ENCODE measurements at regions not wholly inside any gene's neighbourhood (a gene's known extent, or its start where the extent isn't known, plus 50 kb on each side); places are given as distances from the start of the nearest gene placed in this dataset.

DNA sequence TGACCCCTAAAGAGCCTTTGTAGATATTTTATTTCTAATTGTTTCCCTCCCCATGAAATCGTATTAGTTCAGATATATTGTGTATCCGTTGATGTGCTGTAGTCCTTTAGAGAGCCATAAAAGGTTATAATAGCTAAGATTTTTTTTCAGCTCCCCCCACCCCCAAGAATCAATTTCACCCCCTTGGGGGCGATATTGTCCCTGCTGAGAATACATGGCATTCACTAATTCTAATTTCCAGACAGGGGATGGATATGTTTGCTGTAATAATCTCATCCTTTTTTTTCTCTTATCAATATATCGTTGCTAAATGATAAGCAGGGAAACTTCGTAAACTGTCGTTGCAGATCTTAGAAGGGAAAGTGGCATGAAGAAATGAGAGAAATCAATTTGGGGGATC lies 530.7 kb downstream of the TMEM182 start:
- DNase-seq (ENCODE audit: low spot score), result no peak
- TF ChIP-seq, protein P1, sequence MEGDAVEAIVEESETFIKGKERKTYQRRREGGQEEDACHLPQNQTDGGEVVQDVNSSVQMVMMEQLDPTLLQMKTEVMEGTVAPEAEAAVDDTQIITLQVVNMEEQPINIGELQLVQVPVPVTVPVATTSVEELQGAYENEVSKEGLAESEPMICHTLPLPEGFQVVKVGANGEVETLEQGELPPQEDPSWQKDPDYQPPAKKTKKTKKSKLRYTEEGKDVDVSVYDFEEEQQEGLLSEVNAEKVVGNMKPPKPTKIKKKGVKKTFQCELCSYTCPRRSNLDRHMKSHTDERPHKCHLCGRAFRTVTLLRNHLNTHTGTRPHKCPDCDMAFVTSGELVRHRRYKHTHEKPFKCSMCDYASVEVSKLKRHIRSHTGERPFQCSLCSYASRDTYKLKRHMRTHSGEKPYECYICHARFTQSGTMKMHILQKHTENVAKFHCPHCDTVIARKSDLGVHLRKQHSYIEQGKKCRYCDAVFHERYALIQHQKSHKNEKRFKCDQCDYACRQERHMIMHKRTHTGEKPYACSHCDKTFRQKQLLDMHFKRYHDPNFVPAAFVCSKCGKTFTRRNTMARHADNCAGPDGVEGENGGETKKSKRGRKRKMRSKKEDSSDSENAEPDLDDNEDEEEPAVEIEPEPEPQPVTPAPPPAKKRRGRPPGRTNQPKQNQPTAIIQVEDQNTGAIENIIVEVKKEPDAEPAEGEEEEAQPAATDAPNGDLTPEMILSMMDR (IDR thresholded peaks at IDR 0.05; ENCODE audit: extremely low read depth, insufficient read depth, missing control alignments), result no peak
- in situ Hi-C loops (cut with MboI; ENCODE audit: low pct_unique_long_range_greater_than_20kb, low sequenced_read_pairs, unreplicated experiment), result no loop called here

DNA sequence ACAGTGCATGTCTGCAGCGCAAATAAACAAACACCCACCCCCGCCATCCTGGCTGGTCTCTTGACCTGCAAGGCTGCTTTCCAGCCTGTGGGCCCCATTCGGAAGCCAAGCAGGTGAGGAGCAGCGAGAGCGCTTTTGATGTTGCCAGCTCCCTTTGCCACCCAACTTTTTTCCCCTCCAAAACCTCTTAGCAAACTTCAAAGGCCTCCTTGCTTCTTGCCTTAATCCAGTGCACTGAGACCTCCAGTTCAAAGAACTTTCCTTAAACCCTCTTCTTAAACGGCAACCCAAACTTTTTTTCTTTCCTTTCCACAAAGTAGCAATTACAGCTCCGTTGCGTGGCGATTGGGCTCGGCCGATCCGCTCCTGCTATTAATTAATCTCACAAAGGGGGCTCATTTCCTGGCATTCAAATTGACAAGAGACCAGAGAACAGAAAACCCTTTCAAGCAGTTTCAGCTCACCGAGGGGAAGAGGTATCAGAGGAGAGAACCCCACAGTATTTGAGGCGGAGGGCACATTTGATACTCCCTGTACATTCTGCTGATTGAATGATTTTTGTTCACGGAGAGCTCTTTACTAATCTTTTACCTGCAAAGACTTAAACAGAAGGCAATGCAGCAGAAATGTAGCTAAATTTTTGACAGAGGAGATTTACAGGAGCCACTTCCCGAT lies 531.4 kb downstream of the TMEM182 start:
- TF ChIP-seq, protein P1 (IDR thresholded peaks at IDR 0.05; ENCODE audit: extremely low read depth, insufficient read depth, missing control alignments), result no peak
- in situ Hi-C loops (cut with MboI; ENCODE audit: low pct_unique_long_range_greater_than_20kb, low sequenced_read_pairs, unreplicated experiment), result no loop called here
- DNase-seq (ENCODE audit: low spot score), result no peak

DNA sequence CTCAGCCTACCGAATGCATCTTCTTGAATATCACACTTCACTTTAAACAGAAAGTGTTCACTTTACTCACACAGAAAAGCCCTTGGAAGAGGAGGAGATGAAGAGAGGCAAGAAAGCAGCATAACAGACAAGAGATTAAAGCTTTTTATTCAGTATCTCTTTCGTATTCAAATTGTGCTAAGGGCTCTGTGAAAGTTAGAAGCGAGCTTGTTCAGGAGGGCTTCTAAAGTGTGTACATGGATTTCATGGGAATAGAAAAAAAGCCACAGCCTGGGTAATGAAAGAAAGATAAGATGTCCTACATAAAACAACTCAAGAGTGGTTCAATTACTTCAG lies 531.9 kb downstream of the TMEM182 start:
- no peak for DNase-seq (ENCODE audit: low spot score)
- TF ChIP-seq, protein P1 (IDR thresholded peaks at IDR 0.05; ENCODE audit: extremely low read depth, insufficient read depth, missing control alignments), result no peak
- in situ Hi-C loops (cut with MboI; ENCODE audit: low pct_unique_long_range_greater_than_20kb, low sequenced_read_pairs, unreplicated experiment), result no loop called here

DNA sequence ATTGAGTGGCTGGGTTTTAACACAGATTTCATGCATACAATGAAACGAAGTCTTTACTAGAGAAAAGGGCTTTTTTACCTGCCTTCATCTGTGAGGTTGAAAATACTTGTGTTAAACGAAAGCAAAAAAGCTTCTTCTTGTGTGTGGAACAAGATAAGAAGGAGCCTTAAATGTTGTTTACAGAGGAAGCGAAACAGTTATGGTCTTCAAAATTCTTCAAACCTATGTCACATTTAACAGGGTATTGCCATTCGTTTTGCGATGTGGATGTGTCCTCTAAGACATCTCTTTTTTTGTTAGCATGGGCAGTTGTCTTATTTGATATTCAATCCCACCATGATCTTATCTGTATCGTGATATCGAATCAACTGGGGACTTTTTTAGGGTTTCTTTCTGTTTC lies 532.6 kb downstream of the TMEM182 start:
- TF ChIP-seq, protein P1 (IDR thresholded peaks at IDR 0.05; ENCODE audit: extremely low read depth, insufficient read depth, missing control alignments), result no peak
- in situ Hi-C loops (cut with MboI; ENCODE audit: low pct_unique_long_range_greater_than_20kb, low sequenced_read_pairs, unreplicated experiment), result no loop called here
- no peak for DNase-seq (ENCODE audit: low spot score)

DNA sequence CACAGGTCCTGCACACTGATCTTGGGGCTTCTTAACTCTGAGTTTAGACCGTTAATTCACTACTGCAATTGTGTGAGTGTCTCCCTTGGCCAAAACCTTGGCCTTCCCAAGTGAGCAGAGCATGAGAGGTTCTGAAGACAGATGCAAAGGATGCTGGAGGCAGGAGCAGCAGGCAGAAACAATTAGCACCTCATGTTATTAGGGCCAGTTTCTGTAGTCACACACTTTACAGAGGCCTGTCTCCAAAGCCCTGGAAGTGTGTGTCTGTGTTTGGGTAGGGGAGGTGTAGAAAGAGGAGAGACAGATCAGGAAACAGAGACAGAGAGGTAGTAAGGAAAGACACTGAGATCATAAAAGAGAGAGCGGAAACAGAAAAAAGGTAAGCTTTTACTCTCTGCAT lies 533.8 kb downstream of the TMEM182 start:
- no peak for DNase-seq (ENCODE audit: low spot score)
- in situ Hi-C loops (cut with MboI; ENCODE audit: low pct_unique_long_range_greater_than_20kb, low sequenced_read_pairs, unreplicated experiment), result no loop called here
- TF ChIP-seq, protein P1 (IDR thresholded peaks at IDR 0.05; ENCODE audit: extremely low read depth, insufficient read depth, missing control alignments), result no peak

DNA sequence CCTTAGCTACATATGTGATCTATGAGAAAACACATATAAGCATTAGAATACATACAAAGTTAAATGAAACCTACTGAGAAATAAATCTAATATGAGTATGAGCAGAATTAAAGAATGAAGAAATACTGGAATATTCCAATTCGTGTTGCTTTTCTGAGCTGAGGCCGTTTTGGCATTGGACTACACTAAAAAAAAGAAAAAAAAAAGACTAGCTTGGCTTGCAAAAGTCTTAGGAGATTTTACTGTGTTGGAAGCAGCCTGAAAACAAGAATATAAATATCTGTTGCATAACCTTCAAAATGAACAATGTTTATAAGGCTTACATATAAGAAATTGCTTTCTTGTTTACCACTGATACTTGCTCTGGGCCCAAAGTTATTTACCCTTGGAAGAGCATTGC lies 562.8 kb downstream of the TMEM182 start:
- TF ChIP-seq, protein P1 (IDR thresholded peaks at IDR 0.05; ENCODE audit: extremely low read depth, insufficient read depth, missing control alignments), result no peak
- in situ Hi-C loops (cut with MboI; ENCODE audit: low pct_unique_long_range_greater_than_20kb, low sequenced_read_pairs, unreplicated experiment), result no loop called here

DNA sequence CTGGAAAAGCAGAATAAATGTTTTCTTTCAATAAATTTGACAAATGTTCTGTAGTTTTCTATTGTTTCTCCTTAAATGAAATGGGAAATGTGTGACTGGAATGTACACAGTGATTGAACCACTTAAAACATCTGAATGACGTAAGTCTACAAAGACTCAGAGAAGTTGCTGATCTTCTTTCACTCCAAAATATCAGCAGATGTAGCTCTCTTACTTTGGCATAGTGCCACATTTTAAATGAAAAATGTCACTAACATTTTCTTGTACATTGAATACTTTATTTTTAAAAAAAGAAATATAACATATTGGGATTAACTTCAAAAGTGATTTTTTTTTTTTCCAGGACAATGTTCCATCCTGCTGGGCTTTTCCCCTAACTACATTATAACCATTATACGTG lies 565.6 kb downstream of the TMEM182 start:
- in situ Hi-C loops (cut with MboI; ENCODE audit: low pct_unique_long_range_greater_than_20kb, low sequenced_read_pairs, unreplicated experiment), result no loop called here
- DNase-seq (ENCODE audit: low spot score), result no peak
- TF ChIP-seq, protein P1 (IDR thresholded peaks at IDR 0.05; ENCODE audit: extremely low read depth, insufficient read depth, missing control alignments), result no peak

More for the DNA sequence above, 562.8 kb downstream of the TMEM182 start:
- DNase-seq (ENCODE audit: low spot score), result no peak

Measured in GM13977 (cell line).